CD4-positive, alpha-beta T cell (primary cell): ENCODE measurements at regions not wholly inside any gene's neighbourhood (a gene's known extent, or its start where the extent isn't known, plus 50 kb on each side); places are given as distances from the start of the nearest gene placed in this dataset.

Source experiments
- ATAC-seq: fragments of 200-7000 bp; cut with Tn5 transposase; one replicate; pipeline ENCODE4 v1.10.0; 2022; ENCODE audit warnings: mild to moderate bottlenecking; ENCODE audit not compliant: poor library complexity
- CTCF ChIA-PET: fragments of 350-600 bp; sonication (Branson Sonifier 250); formaldehyde crosslinking; loops from one replicate; lab custom pipeline; 2021; ENCODE audit warnings: antibody characterized with exemption, inconsistent platforms; lab: Charles Lee
- POLR2A ChIA-PET: fragments of 350-600 bp; sonication (Branson Sonifier 250); formaldehyde crosslinking; loops from one replicate; lab custom pipeline; 2021; ENCODE audit warnings: antibody characterized with exemption, inconsistent platforms; lab: Charles Lee
- DNase-seq, 14 experiments: peaks; one replicate each; pipeline ENCODE4 v3.0.0-alpha.2; 2013 to 2020; ENCODE audit warnings: mixed read lengths in 2 of 14
- H3K27ac ChIP-seq, 2 donors: one replicate each; pipeline versions ENCODE4 v1.5.1 to v1.7.0; 2013; ENCODE audit warnings: low read length in 2 of 2, low read depth in 1 of 2, mild to moderate bottlenecking in 1 of 2
- H3K27me3 ChIP-seq, 2 experiments: 1 replicate in 1 of 2; 2 replicates in 1 of 2; pipeline versions ENCODE4 v1.6.1 to v1.7.0; 2013; ENCODE audit warnings: low read length in 2 of 2, control low read depth in 1 of 2, mild to moderate bottlenecking in 1 of 2, moderate library complexity in 1 of 2; ENCODE audit not compliant: insufficient read depth in 2 of 2, control insufficient read depth in 1 of 2
- H3K36me3 ChIP-seq: one replicate; pipeline ENCODE4 v1.6.1; 2013; ENCODE audit warnings: low read length, control low read depth; ENCODE audit not compliant: insufficient read depth
- H3K4me1 ChIP-seq: one replicate; pipeline ENCODE4 v1.6.1; 2013; ENCODE audit warnings: low read length, control low read depth; ENCODE audit not compliant: insufficient read depth
- H3K4me3 ChIP-seq: one replicate; pipeline ENCODE4 v1.5.1; 2013; ENCODE audit warnings: mild to moderate bottlenecking, low read length, moderate library complexity
- H3K9me3 ChIP-seq, 2 experiments: 1 replicate in 1 of 2; 2 replicates in 1 of 2; pipeline versions ENCODE4 v1.6.1 to v1.7.0; 2013; ENCODE audit warnings: low read length in 2 of 2, mild to moderate bottlenecking in 2 of 2, control low read depth in 1 of 2, moderate library complexity in 1 of 2; ENCODE audit not compliant: control insufficient read depth in 1 of 2, insufficient read depth in 1 of 2
- H3K27ac Mint-ChIP-seq: one replicate; pipeline ENCODE4 v1.8.0; 2020; ENCODE audit warnings: mixed read lengths
- H3K27me3 Mint-ChIP-seq: one replicate; pipeline ENCODE4 v1.8.0; 2021; ENCODE audit warnings: mixed read lengths
- H3K36me3 Mint-ChIP-seq: one replicate; pipeline ENCODE4 v1.8.0; 2021; ENCODE audit warnings: low read depth, mixed read lengths
- H3K4me1 Mint-ChIP-seq: one replicate; pipeline ENCODE4 v1.8.0; 2021; ENCODE audit warnings: low read depth, mixed read lengths
- H3K4me3 Mint-ChIP-seq: one replicate; pipeline ENCODE4 v1.8.0; 2020; ENCODE audit warnings: mild to moderate bottlenecking, mixed read lengths
- H3K9me3 Mint-ChIP-seq: one replicate; pipeline ENCODE4 v1.8.0; 2020; ENCODE audit warnings: mixed read lengths
- intact Hi-C, 2 experiments: fragments of 100-400 bp; cut with DNase I in 1 of 2; cut with micrococcal nuclease in 1 of 2; formaldehyde crosslinking; loops; one replicate each; pipeline versions ENCODE4 v1.15.1 to v1.9.0; 2023 to 2025; cut with DNase I, micrococcal nuclease
- TF ChIP-seq, protein P1 (sequence below): fragments of 200-600 bp; IDR thresholded peaks from one replicate; pipeline ENCODE4 v1.8.0; 2022; ENCODE audit warnings: antibody characterized with exemption, mild to moderate bottlenecking

DNA sequence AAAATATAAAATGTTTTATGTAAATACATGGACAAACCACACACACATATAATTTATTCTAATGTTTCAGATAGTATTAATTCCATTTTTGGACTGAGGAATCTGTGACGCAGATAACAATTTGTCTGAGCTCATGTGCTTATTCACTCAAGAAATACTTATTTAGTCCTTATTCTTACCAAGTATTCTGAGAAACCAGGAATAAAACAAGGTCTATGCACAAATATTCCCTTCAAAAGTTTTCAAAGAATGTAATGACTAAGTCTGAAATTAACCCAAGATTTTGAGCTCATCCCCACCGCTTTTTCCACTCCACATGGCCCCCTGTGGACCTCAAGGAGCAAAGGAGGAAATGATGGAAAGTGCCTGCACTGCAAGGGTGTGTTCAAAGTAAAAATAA, 1022.3 kb downstream of the EFNA5 start:
- ChIA-PET POLR2A (no interaction called here), CTCF (no interaction called here)
- TF ChIP-seq, protein P1, sequence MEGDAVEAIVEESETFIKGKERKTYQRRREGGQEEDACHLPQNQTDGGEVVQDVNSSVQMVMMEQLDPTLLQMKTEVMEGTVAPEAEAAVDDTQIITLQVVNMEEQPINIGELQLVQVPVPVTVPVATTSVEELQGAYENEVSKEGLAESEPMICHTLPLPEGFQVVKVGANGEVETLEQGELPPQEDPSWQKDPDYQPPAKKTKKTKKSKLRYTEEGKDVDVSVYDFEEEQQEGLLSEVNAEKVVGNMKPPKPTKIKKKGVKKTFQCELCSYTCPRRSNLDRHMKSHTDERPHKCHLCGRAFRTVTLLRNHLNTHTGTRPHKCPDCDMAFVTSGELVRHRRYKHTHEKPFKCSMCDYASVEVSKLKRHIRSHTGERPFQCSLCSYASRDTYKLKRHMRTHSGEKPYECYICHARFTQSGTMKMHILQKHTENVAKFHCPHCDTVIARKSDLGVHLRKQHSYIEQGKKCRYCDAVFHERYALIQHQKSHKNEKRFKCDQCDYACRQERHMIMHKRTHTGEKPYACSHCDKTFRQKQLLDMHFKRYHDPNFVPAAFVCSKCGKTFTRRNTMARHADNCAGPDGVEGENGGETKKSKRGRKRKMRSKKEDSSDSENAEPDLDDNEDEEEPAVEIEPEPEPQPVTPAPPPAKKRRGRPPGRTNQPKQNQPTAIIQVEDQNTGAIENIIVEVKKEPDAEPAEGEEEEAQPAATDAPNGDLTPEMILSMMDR = no peak

GRCh38 chr5:106646106-106646505, 1024.6 kb downstream of the EFNA5 start:
- ChIA-PET CTCF (no interaction called here), POLR2A (no interaction called here)
- peaks cover 0 to 3% of the 10 kb centered on the region in 2 experiments for H3K9me3 ChIP-seq
- Mint-ChIP-seq H3K36me3 (no peaks in the 10 kb centered on the region), H3K27ac (no peak overlapping the region), H3K4me1 (no peaks in the 10 kb centered on the region), H3K4me3 (no peak overlapping the region), H3K9me3 (no peaks in the 10 kb centered on the region), H3K27me3 (no peaks in the 10 kb centered on the region)
- TF ChIP-seq, protein P1 = no peak
- ATAC-seq = no peak
- no peaks in the 10 kb centered on the region for H3K36me3 ChIP-seq
- intact Hi-C loops = no loop called here
- no peaks in the 10 kb centered on the region for H3K4me1 ChIP-seq
- H3K27ac ChIP-seq = no peak overlapping the region
- H3K27me3 ChIP-seq = no peaks in the 10 kb centered on the region
- H3K4me3 ChIP-seq = no peak overlapping the region
- no peak for DNase-seq

More for the DNA sequence above, 1022.3 kb downstream of the EFNA5 start:
- Mint-ChIP-seq H3K9me3 (no peaks in the 10 kb centered on the region), H3K27me3 (no peaks in the 10 kb centered on the region), H3K36me3 (no peaks in the 10 kb centered on the region), H3K27ac (no peak overlapping the region), H3K4me3 (no peak overlapping the region), H3K4me1 (no peaks in the 10 kb centered on the region)
- Histone ChIP-seq H3K9me3 (peaks cover 0 to 3% of the 10 kb centered on the region in 2 experiments), H3K36me3 (no peaks in the 10 kb centered on the region), H3K27ac (no peak overlapping the region), H3K4me3 (no peak overlapping the region), H3K27me3 (no peaks in the 10 kb centered on the region), H3K4me1 (no peaks in the 10 kb centered on the region)
- no peak for ATAC-seq
- no peak for DNase-seq
- intact Hi-C loops = no loop called here

DNA sequence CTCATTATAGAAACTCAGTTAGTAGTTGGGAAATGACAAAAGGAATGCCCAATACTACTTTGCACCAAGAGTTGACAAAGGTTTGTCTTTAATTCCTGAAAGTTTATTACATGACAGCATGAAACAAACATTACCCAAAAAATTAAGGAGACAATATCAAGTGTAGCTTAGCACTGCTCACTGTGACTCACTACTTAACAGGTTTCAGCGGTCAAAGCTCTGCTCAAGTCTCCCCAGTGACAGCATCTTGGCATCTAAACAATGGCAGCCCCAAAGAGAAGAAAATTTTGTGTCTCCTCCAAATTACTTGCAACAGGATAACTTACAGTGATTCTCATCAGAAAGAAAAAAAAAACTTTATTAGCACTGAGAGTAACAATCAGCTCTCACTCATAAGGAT, 1030.2 kb downstream of the EFNA5 start:
- no peaks in the 10 kb centered on the region for H3K27me3 Mint-ChIP-seq
- intact Hi-C loops = no loop called here
- POLR2A ChIA-PET = no interaction called here
- TF ChIP-seq, protein P1 = no peak
- ATAC-seq (no peak), DNase-seq (no peak)
- no peaks in the 10 kb centered on the region for H3K4me1 ChIP-seq
- no peaks in the 10 kb centered on the region for H3K36me3 Mint-ChIP-seq
- no peaks in the 10 kb centered on the region for H3K27me3 ChIP-seq
- H3K36me3 ChIP-seq = no peaks in the 10 kb centered on the region
- H3K27ac ChIP-seq = no peak overlapping the region
- no peak overlapping the region for H3K4me3 Mint-ChIP-seq
- peaks cover 6% of the 10 kb centered on the region for H3K9me3 Mint-ChIP-seq
- H3K9me3 ChIP-seq = peaks cover 0 to 3% of the 10 kb centered on the region in 2 experiments
- no peak overlapping the region for H3K4me3 ChIP-seq
- H3K4me1 Mint-ChIP-seq = no peaks in the 10 kb centered on the region
- H3K27ac Mint-ChIP-seq = no peak overlapping the region
- CTCF ChIA-PET = no interaction called here
